HepG2 (cell line): ENCODE measurements at regions not wholly inside any gene's neighbourhood (a gene's known extent, or its start where the extent isn't known, plus 50 kb on each side); places are given as distances from the start of the nearest gene placed in this dataset.

Experiments used
- DNMT1 ChIP-seq: sonication (generic); formaldehyde crosslinking; IDR thresholded peaks from 2 replicates; pipeline ENCODE4 v1.5.1; 2020; ENCODE audit warnings: mild to moderate bottlenecking, missing genetic modification reagents
- ERF ChIP-seq: IDR thresholded peaks from 2 replicates; pipeline ENCODE4 v1.6.1; 2018; ENCODE audit warnings: missing biosample characterization, missing genetic modification reagents
- JUNB ChIP-seq: sonication (generic); formaldehyde crosslinking; IDR thresholded peaks from 2 replicates; pipeline ENCODE4 v1.8.0; 2022; ENCODE audit warnings: missing genetic modification reagents, mild to moderate bottlenecking, borderline replicate concordance
- MED8 ChIP-seq: sonication (generic); formaldehyde crosslinking; IDR thresholded peaks from 2 replicates; pipeline ENCODE4 v1.8.1; 2023; ENCODE audit warnings: mild to moderate bottlenecking, missing genetic modification reagents; ENCODE audit not compliant: insufficient replicate concordance
- SMAD1 ChIP-seq: sonication (generic); formaldehyde crosslinking; IDR thresholded peaks from 2 replicates; pipeline ENCODE4 v1.4.0; 2020; ENCODE audit warnings: missing genetic modification reagents, low read depth, mild to moderate bottlenecking, borderline replicate concordance
- TF ChIP-seq, protein P1 (sequence below): sonication (generic); formaldehyde crosslinking; IDR thresholded peaks from 2 replicates; pipeline ENCODE4 v1.5.0; 2020; ENCODE audit warnings: mild to moderate bottlenecking, missing genetic modification reagents, moderate library complexity

- TF ChIP-seq, protein P1, sequence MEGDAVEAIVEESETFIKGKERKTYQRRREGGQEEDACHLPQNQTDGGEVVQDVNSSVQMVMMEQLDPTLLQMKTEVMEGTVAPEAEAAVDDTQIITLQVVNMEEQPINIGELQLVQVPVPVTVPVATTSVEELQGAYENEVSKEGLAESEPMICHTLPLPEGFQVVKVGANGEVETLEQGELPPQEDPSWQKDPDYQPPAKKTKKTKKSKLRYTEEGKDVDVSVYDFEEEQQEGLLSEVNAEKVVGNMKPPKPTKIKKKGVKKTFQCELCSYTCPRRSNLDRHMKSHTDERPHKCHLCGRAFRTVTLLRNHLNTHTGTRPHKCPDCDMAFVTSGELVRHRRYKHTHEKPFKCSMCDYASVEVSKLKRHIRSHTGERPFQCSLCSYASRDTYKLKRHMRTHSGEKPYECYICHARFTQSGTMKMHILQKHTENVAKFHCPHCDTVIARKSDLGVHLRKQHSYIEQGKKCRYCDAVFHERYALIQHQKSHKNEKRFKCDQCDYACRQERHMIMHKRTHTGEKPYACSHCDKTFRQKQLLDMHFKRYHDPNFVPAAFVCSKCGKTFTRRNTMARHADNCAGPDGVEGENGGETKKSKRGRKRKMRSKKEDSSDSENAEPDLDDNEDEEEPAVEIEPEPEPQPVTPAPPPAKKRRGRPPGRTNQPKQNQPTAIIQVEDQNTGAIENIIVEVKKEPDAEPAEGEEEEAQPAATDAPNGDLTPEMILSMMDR (CRISPR knock-in tag) = no peak
- TF ChIP-seq ERF (CRISPR knock-in tag) = no peak
- TF ChIP-seq DNMT1 (CRISPR knock-in tag) = no peak
- TF ChIP-seq SMAD1 = no peak
- TF ChIP-seq JUNB (CRISPR knock-in tag) = no peak
- TF ChIP-seq MED8 (CRISPR knock-in tag) = no peak
Observed at GRCh38 chr2:145597809-145598208, 1077.9 kb upstream of the ZEB2 start.
